Kidney tubule cell (primary cell): ENCODE measurements at regions not wholly inside any gene's neighbourhood (a gene's known extent, or its start where the extent isn't known, plus 50 kb on each side); places are given as distances from the start of the nearest gene placed in this dataset.

Experiments
- DNase-seq: peaks from one replicate; pipeline ENCODE4 v3.0.0-alpha.2; 2018; ENCODE audit warnings: low spot score

GRCh38 chr4:127084666-127085065 is 548.1 kb upstream of the INTU start:
- no peak for DNase-seq

- DNase-seq = no peak
These were observed 535.7 kb upstream of the INTU start for GRCh38 chr4:127097061-127097460.

- no peak for DNase-seq
These were observed 530.4 kb upstream of the INTU start for GRCh38 chr4:127102361-127102760.

GRCh38 chr4:127103681-127104115 is 529.1 kb upstream of the INTU start:
- no peak for DNase-seq

- DNase-seq = no peak
These were observed 518.9 kb upstream of the INTU start for GRCh38 chr4:127113844-127114362.

- DNase-seq = no peak
These were observed 514.1 kb upstream of the INTU start for GRCh38 chr4:127118681-127119080.

GRCh38 chr4:127120441-127121090 is 512.2 kb upstream of the INTU start:
- DNase-seq = no peak

- DNase-seq = peak; percentile 4
These were observed 507.8 kb upstream of the INTU start for GRCh38 chr4:127124919-127125318.

GRCh38 chr4:127126718-127127117 is 506.0 kb upstream of the INTU start:
- DNase-seq = no peak

GRCh38 chr4:127131527-127131926 is 501.2 kb upstream of the INTU start:
- no peak for DNase-seq

- no peak for DNase-seq
These were observed 498.3 kb upstream of the INTU start for GRCh38 chr4:127134490-127134889.

GRCh38 chr4:127138586-127138985 is 494.2 kb upstream of the INTU start:
- no peak for DNase-seq

- DNase-seq = no peak
These were observed 492.9 kb upstream of the INTU start for GRCh38 chr4:127139788-127140286.

GRCh38 chr4:127140306-127140705 is 492.5 kb upstream of the INTU start:
- DNase-seq = peak; percentile 17

- peak; percentile 16 for DNase-seq
These were observed 490.9 kb upstream of the INTU start for GRCh38 chr4:127141856-127142255.

- peak; percentile 59 for DNase-seq
These were observed 489.1 kb upstream of the INTU start for GRCh38 chr4:127143460-127144195.

GRCh38 chr4:127145006-127145540 is 487.7 kb upstream of the INTU start:
- no peak for DNase-seq

- DNase-seq = no peak
These were observed 484.6 kb upstream of the INTU start for GRCh38 chr4:127148165-127148564.

GRCh38 chr4:127149086-127149485 is 483.7 kb upstream of the INTU start:
- no peak for DNase-seq

- DNase-seq = no peak
These were observed 480.8 kb upstream of the INTU start for GRCh38 chr4:127151941-127152340.

GRCh38 chr4:127155116-127155515 is 477.6 kb upstream of the INTU start:
- DNase-seq = no peak

- DNase-seq = no peak
These were observed 477.2 kb upstream of the INTU start for GRCh38 chr4:127155555-127155954.

- no peak for DNase-seq
These were observed 470.0 kb upstream of the INTU start for GRCh38 chr4:127162741-127163140.
